Epithelial cell of esophagus (primary cell): ENCODE measurements at regions not wholly inside any gene's neighbourhood (a gene's known extent, or its start where the extent isn't known, plus 50 kb on each side); places are given as distances from the start of the nearest gene placed in this dataset.

ENCODE experiments used
- DNase-seq: peaks from one replicate; pipeline ENCODE4 v3.0.0; 2010; ENCODE audit warnings: low read depth
- H3K4me3 ChIP-seq: 2 replicates; pipeline ENCODE4 v1.5.1; 2011; ENCODE audit warnings: mild to moderate bottlenecking, low read length, control low read depth
- TF ChIP-seq, protein P1 (sequence below): IDR thresholded peaks from 2 replicates; pipeline ENCODE4 v1.5.1; 2011; ENCODE audit warnings: low read depth, mild to moderate bottlenecking, low read length, control low read depth, inconsistent platforms; ENCODE audit not compliant: insufficient read depth; ENCODE audit errors: missing control alignments

DNA sequence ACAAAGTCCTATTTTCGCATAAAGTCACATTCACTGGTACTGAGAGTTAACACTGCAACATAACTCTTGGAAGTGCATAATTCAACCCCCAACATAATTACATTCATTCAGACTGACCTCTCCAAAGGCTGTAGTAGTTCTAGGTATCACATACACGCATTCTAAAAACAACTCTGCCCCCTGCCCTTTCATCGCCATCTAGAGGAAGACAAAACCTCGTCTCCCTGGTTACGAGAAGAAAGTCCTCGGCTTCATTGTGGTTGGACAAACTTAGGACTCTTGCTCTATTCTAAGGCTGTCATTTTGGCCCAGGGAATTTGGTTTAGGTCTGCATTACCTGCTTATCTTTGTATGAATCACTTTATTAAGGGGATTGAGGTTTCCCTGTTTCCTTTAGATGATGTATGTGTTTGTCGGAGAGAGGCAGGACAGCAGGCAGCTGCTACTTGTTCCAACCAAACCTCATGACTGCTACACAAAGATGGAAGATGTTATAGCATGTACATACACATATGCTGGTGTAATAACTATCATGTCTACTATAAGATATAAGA is 215.4 kb upstream of the NRXN1 start:
- H3K4me3 ChIP-seq, result no peak overlapping the region
- TF ChIP-seq, protein P1, sequence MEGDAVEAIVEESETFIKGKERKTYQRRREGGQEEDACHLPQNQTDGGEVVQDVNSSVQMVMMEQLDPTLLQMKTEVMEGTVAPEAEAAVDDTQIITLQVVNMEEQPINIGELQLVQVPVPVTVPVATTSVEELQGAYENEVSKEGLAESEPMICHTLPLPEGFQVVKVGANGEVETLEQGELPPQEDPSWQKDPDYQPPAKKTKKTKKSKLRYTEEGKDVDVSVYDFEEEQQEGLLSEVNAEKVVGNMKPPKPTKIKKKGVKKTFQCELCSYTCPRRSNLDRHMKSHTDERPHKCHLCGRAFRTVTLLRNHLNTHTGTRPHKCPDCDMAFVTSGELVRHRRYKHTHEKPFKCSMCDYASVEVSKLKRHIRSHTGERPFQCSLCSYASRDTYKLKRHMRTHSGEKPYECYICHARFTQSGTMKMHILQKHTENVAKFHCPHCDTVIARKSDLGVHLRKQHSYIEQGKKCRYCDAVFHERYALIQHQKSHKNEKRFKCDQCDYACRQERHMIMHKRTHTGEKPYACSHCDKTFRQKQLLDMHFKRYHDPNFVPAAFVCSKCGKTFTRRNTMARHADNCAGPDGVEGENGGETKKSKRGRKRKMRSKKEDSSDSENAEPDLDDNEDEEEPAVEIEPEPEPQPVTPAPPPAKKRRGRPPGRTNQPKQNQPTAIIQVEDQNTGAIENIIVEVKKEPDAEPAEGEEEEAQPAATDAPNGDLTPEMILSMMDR, result no peak
- DNase-seq, result no peak

GRCh38 chr2:51243892-51244535 is 212.1 kb upstream of the NRXN1 start:
- DNase-seq, result no peak
- TF ChIP-seq, protein P1, result no peak
- H3K4me3 ChIP-seq, result no peak overlapping the region

DNA sequence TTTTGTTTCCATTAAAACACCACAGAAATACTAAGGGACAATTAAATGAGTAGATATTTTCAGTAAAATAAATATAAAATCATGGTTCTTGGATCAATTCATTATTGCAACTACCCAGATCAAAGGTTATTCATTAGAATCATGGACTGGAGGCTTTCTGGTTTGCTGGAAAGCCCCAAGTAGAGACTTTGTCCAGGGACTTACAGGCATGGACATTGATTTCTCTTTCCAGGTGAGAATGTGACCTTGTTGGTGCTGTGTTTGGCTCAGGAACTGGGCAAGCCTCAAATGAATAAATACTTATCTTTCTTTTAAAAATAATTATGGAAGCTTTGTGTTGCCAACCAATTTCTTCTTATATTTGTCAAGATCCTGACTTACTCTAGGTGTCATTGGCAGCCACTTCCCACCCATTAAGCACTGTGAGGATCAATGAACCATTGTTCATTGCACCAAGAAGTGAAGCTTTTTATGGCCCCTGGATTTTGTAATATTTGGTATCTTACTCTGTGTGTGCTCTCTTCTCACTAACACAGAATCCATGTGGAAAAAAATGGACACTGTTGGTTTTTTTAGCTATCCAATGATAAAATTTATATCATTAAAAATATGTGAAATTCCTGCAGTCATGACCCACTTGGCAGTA is 205.8 kb upstream of the NRXN1 start:
- no peak for DNase-seq
- TF ChIP-seq, protein P1, result no peak
- H3K4me3 ChIP-seq, result no peak overlapping the region

GRCh38 chr2:51232027-51232426 is 200.1 kb upstream of the NRXN1 start:
- TF ChIP-seq, protein P1, result no peak
- no peak for DNase-seq
- H3K4me3 ChIP-seq, result no peak overlapping the region

- TF ChIP-seq, protein P1, result no peak
- H3K4me3 ChIP-seq, result no peak overlapping the region
- no peak for DNase-seq
Observed at GRCh38 chr2:51231071-51231470, 199.1 kb upstream of the NRXN1 start.

DNA sequence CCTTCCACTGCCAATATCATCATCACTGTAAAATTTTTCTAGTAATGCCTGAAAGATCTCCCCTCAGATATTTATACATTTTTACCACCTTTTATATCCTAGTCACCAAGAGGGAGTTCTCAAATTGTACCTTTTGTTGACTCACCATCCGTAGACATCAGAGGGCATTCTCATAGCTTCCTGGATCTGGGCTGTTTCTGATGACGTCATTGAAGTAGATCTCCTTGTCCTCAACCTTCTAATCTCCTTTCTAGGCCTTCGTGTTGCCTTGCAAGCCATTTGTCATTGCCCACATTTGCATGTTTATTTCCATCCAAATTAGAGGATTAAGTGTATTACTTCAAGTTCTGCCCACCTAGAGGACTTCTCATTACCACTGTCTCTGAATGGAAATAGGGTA is 193.4 kb upstream of the NRXN1 start:
- no peak for DNase-seq
- TF ChIP-seq, protein P1, result no peak
- H3K4me3 ChIP-seq, result no peak overlapping the region
